K562 (cell line): ENCODE measurements at regions not wholly inside any gene's neighbourhood (a gene's known extent, or its start where the extent isn't known, plus 50 kb on each side); places are given as distances from the start of the nearest gene placed in this dataset.

Source experiments
- ATAC-seq: fragments of 200-7000 bp; cut with Tn5 transposase; 3 replicates; pipeline ENCODE4 v1.9.1; 2020; ENCODE audit warnings: moderate library complexity
- BruUV-seq: library from RNA; stranded (reverse); fragments of 400-500 nt; replicated peaks from 2 replicates; lab custom pipeline; 2021; lab: Mats Ljungman, UMichigan
- CTCF ChIA-PET: fragments of 300-600 bp; formaldehyde crosslinking; extraction: SDS; loops from one replicate; lab custom pipeline; 2021; ENCODE audit warnings: low intra/inter-chr PET ratio; lab: Yijun Ruan, JAX
- POLR2A ChIA-PET: fragments of 300-600, 350-650 bp; sonication (Branson Sonifier 250); formaldehyde crosslinking; extraction: SDS; loops from one replicate; lab custom pipeline; 2021; ENCODE audit warnings: antibody characterized with exemption, inconsistent platforms; lab: Yijun Ruan, JAX
- DNase-seq, 4 experiments: peaks; one replicate each; pipeline versions ENCODE4 v3.0.0 to v3.0.0-alpha.2; 2011 to 2018; ENCODE audit warnings: low spot score in 3 of 4, mixed read lengths in 3 of 4; ENCODE audit errors: extremely low read depth in 1 of 4
- FAIRE-seq: peaks from 2 replicates; lab custom pipeline; 2011; peaks lifted over from hg19 to GRCh38; lab: Jason Lieb, UNC
- H2AFZ ChIP-seq: 2 replicates; pipeline ENCODE4 v1.6.0; 2011; ENCODE audit warnings: low read depth, low read length, control low read depth, inconsistent platforms
- H3K27ac ChIP-seq: fragments of 200-600 bp; 3 replicates; pipeline ENCODE4 v1.8.0; 2011; ENCODE audit warnings: low read depth, mild to moderate bottlenecking, control low read depth, inconsistent platforms, low read length, moderate library complexity, mixed read lengths; ENCODE audit errors: extremely low read depth
- H3K27me3 ChIP-seq, 2 experiments: fragments of 300-600 bp in 1 of 2; 2 replicates in 1 of 2; 3 replicates in 1 of 2; pipeline versions ENCODE4 v1.6.0 to v1.8.0; 2011; ENCODE audit warnings: inconsistent platforms in 2 of 2, low read length in 2 of 2, mild to moderate bottlenecking in 1 of 2, mixed read lengths in 1 of 2, moderate library complexity in 1 of 2; ENCODE audit not compliant: control insufficient read depth in 2 of 2, insufficient read depth in 2 of 2
- H3K36me3 ChIP-seq: fragments of 300-600 bp; 3 replicates; pipeline ENCODE4 v1.8.0; 2011; ENCODE audit warnings: mild to moderate bottlenecking, low read length, inconsistent platforms; ENCODE audit not compliant: control insufficient read depth, insufficient read depth
- H3K4me1 ChIP-seq, 2 experiments: fragments of 200-600 bp in 1 of 2; replicated peaks in 1 of 2; 2 replicates in 1 of 2; 3 replicates in 1 of 2; pipeline versions ENCODE4 v1.5.1 to v1.8.0; 2011; ENCODE audit warnings: inconsistent platforms in 2 of 2, low read length in 2 of 2, mild to moderate bottlenecking in 1 of 2, mixed read lengths in 1 of 2, moderate library complexity in 1 of 2; ENCODE audit not compliant: control insufficient read depth in 2 of 2, insufficient read depth in 2 of 2
- H3K4me2 ChIP-seq: 2 replicates; pipeline ENCODE4 v1.6.1; 2011; ENCODE audit warnings: low read length, control low read depth, inconsistent platforms, mixed read lengths; ENCODE audit not compliant: insufficient read depth
- H3K4me3 ChIP-seq: fragments of 200-600 bp; sonication (generic), shearing (Covaris generic); 2 replicates; pipeline ENCODE4 v1.5.1; 2016; ENCODE audit warnings: control low read depth, inconsistent platforms
- H3K79me2 ChIP-seq: fragments of 200-600 bp; 3 replicates; pipeline ENCODE4 v1.8.0; 2011; ENCODE audit warnings: low read length, inconsistent platforms; ENCODE audit not compliant: control insufficient read depth, insufficient read depth
- H3K9ac ChIP-seq, 2 experiments: 2 replicates each; pipeline versions ENCODE4 v1.6.0 to v1.6.1; 2011; ENCODE audit warnings: low read depth in 2 of 2, low read length in 2 of 2, control low read depth in 1 of 2, inconsistent platforms in 1 of 2, mild to moderate bottlenecking in 1 of 2, mixed read lengths in 1 of 2; ENCODE audit not compliant: insufficient read depth in 1 of 2
- H3K9me1 ChIP-seq: one replicate; pipeline ENCODE4 v1.6.0; 2011; ENCODE audit warnings: inconsistent platforms, mild to moderate bottlenecking, low read length, moderate library complexity; ENCODE audit not compliant: control insufficient read depth, insufficient read depth
- H3K9me3 ChIP-seq: replicated peaks from 2 replicates; pipeline ENCODE4 v1.5.1; 2011; ENCODE audit warnings: low read depth, low read length, inconsistent platforms; ENCODE audit not compliant: control insufficient read depth, insufficient read depth
- H4K20me1 ChIP-seq: replicated peaks from 2 replicates; pipeline ENCODE4 v1.6.1; 2011; ENCODE audit warnings: low read length, inconsistent platforms, mixed read lengths; ENCODE audit not compliant: control insufficient read depth, insufficient read depth
- CEBPB ChIP-seq: fragments of 450-650 bp; IDR thresholded peaks from 2 replicates; pipeline ENCODE4 v1.6.1; 2016; ENCODE audit warnings: missing genetic modification characterization, missing compliant biosample characterization
- TAF9B ChIP-seq: fragments of 450-650 bp; IDR thresholded peaks from 2 replicates; pipeline ENCODE4 v1.6.1; 2018; ENCODE audit warnings: mild to moderate bottlenecking; ENCODE audit not compliant: partially characterized antibody
- TFAM ChIP-seq: fragments of 250-450 bp; sonication (Bioruptor Pico); conservative IDR thresholded peaks from 2 replicates; pipeline ENCODE4 v1.5.0; 2021; ENCODE audit warnings: mild to moderate bottlenecking, moderate library complexity
- ZNF217 ChIP-seq: sonication (generic); formaldehyde crosslinking; IDR thresholded peaks from 2 replicates; pipeline ENCODE4 v1.8.0; 2022; ENCODE audit warnings: mild to moderate bottlenecking, missing genetic modification reagents
- WGBS: fragments of 100-300 bp; shearing (Covaris generic); methylation state at CpG from one replicate; pipeline ENCODE4 v1.1.6; 2016; ENCODE audit warnings: low coverage, mixed read lengths; ENCODE audit not compliant: insufficient coverage; ENCODE audit errors: missing lambda C conversion rate; 5-methylcytosine and 5-hydroxymethylcytosine counted together
- in situ Hi-C: fragments of 300-500 bp; cut with MboI; formaldehyde crosslinking; loops from 4 replicates; pipeline ENCODE4 v1.15.0; 2018; ENCODE audit warnings: inconsistent platforms, mixed read lengths
- intact Hi-C: fragments of 100-400 bp; cut with micrococcal nuclease; formaldehyde crosslinking; loops from 2 replicates; pipeline ENCODE4 v1.14.2; 2022
- TF ChIP-seq, protein P1 (sequence below): fragments of 450-650 bp; IDR thresholded peaks from 2 replicates; pipeline ENCODE4 v1.6.1; 2016; ENCODE audit warnings: antibody characterized with exemption

- no TSS peak for BruUV-seq
- FAIRE-seq (no peak), DNase-seq (no peak), ATAC-seq (no peak)
- in situ Hi-C loops, result no loop called here
- Histone ChIP-seq H3K9me3 (no peaks in the 10 kb centered on the region), H3K4me1 (no peaks in the 10 kb centered on the region), H3K27ac (no peak overlapping the region), H3K79me2 (no peaks in the 10 kb centered on the region), H3K27me3 (peaks cover 5 to 16% of the 10 kb centered on the region in 2 experiments; a peak in 3 of 5 replicates), H4K20me1 (no peaks in the 10 kb centered on the region), H3K36me3 (no peaks in the 10 kb centered on the region), H3K9ac (no peak overlapping the region), H3K4me3 (no peak overlapping the region), H3K9me1 (no peaks in the 10 kb centered on the region), H2AFZ (no peak overlapping the region), H3K4me2 (no peak overlapping the region)
- TF ChIP-seq TAF9B, result no peak
- peak; percentile 37; the same call in 1 of the 2 replicates for TF ChIP-seq CEBPB (tag)
- TF ChIP-seq, protein P1, sequence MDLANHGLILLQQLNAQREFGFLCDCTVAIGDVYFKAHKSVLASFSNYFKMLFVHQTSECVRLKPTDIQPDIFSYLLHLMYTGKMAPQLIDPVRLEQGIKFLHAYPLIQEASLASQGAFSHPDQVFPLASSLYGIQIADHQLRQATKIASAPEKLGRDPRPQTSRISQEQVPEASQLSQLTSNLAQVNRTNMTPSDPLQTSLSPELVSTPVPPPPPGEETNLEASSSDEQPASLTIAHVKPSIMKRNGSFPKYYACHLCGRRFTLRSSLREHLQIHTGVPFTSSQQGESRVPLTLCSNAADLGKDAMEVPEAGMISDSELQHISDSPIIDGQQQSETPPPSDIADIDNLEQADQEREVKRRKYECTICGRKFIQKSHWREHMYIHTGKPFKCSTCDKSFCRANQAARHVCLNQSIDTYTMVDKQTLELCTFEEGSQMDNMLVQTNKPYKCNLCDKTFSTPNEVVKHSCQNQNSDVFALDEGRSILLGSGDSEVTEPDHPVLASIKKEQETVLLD, result no peak
- intact Hi-C loops, result no loop called here
- 0% methylated on average over 3 of the region's 3 CpGs for WGBS
- ChIA-PET CTCF (no interaction called here), POLR2A (no interaction called here)
Observed at GRCh38 chr7:27316311-27316710, 73.7 kb downstream of the EVX1 start.

- no peak overlapping the region for H2AFZ ChIP-seq
- no peaks in the 10 kb centered on the region for H3K9me3 ChIP-seq
- H3K79me2 ChIP-seq, result no peaks in the 10 kb centered on the region
- H3K9me1 ChIP-seq, result no peaks in the 10 kb centered on the region
- ChIA-PET POLR2A (interaction anchor here (0.6 kb wide), 1 partner anchor 10 kb away, joined by 3 read pairs; no protein-coding TSS in a partner anchor), CTCF (no interaction called here)
- no peaks in the 10 kb centered on the region for H3K4me1 ChIP-seq
- intact Hi-C loops, result loop anchor here (5.0 kb wide), 1 partner anchor 42 kb away; no protein-coding TSS in a partner anchor
- no peaks in the 10 kb centered on the region for H4K20me1 ChIP-seq
- no TSS peak for BruUV-seq
- FAIRE-seq, result no peak
- no peak overlapping the region for H3K4me3 ChIP-seq
- H3K27me3 ChIP-seq, result peaks cover 2 to 4% of the 10 kb centered on the region in 2 experiments; a peak in 3 of 5 replicates
- H3K27ac ChIP-seq, result no peak overlapping the region
- no peak overlapping the region for H3K4me2 ChIP-seq
- H3K36me3 ChIP-seq, result no peaks in the 10 kb centered on the region
- no peak for DNase-seq
- ATAC-seq, result no peak
- H3K9ac ChIP-seq, result no peak overlapping the region
- in situ Hi-C loops, result no loop called here
- no peak for TF ChIP-seq TFAM (CRISPR knock-in tag)
- no peak for TF ChIP-seq ZNF217 (CRISPR knock-in tag)
Observed at GRCh38 chr7:27324246-27324645, 81.6 kb downstream of the EVX1 start.
